Activated CD4-positive, alpha-beta memory T cell treated with anti-CD3 and anti-CD28 coated beads for 36 hours (primary cell): ENCODE measurements at regions not wholly inside any gene's neighbourhood (a gene's known extent, or its start where the extent isn't known, plus 50 kb on each side); places are given as distances from the start of the nearest gene placed in this dataset.
"Not testable (repeated sequence)": the region's sequence is repeated elsewhere in the genome, so short reads cannot be mapped to it uniquely, and the experiment has no call there.

Source experiments
- CTCF ChIA-PET: fragments of 350-600 bp; sonication (Branson Sonifier 250); formaldehyde crosslinking; loops from one replicate; lab custom pipeline; 2021; ENCODE audit warnings: antibody characterized with exemption, inconsistent platforms; lab: Charles Lee
- POLR2A ChIA-PET: fragments of 350-600 bp; sonication (Branson Sonifier 250); formaldehyde crosslinking; loops from one replicate; lab custom pipeline; 2021; ENCODE audit warnings: antibody characterized with exemption; lab: Charles Lee
- DNase-seq: peaks from one replicate; pipeline ENCODE4 v3.0.0-alpha.2; 2020
- H3K27ac Mint-ChIP-seq: one replicate; pipeline ENCODE4 v1.8.0; 2021; ENCODE audit warnings: mixed read lengths
- H3K27me3 Mint-ChIP-seq: one replicate; pipeline ENCODE4 v1.8.0; 2021; ENCODE audit warnings: mixed read lengths
- H3K36me3 Mint-ChIP-seq: one replicate; pipeline ENCODE4 v1.8.0; 2021; ENCODE audit warnings: mixed read lengths
- H3K4me1 Mint-ChIP-seq: one replicate; pipeline ENCODE4 v1.8.0; 2021; ENCODE audit warnings: low read depth, mixed read lengths
- H3K4me3 Mint-ChIP-seq: one replicate; pipeline ENCODE4 v1.8.0; 2021; ENCODE audit warnings: mild to moderate bottlenecking, mixed read lengths
- H3K9me3 Mint-ChIP-seq: one replicate; pipeline ENCODE4 v1.8.0; 2021; ENCODE audit warnings: mixed read lengths
- intact Hi-C: fragments of 100-400 bp; cut with micrococcal nuclease; formaldehyde crosslinking; loops from one replicate; pipeline ENCODE4 v1.15.1; 2023

GRCh38 chrX:148080593-148080992, 99.5 kb downstream of the FMR1NB start:
- Mint-ChIP-seq H3K27me3 (no peaks in the 10 kb centered on the region), H3K4me1 (peaks cover 3% of the 10 kb centered on the region), H3K9me3 (no peaks in the 10 kb centered on the region), H3K36me3 (no peaks in the 10 kb centered on the region), H3K4me3 (no peak overlapping the region), H3K27ac (no peak overlapping the region)
- POLR2A ChIA-PET: no interaction called here
- CTCF ChIA-PET: no interaction called here
- intact Hi-C loops: no loop called here
- no peak for DNase-seq

- no peak overlapping the region for H3K4me3 Mint-ChIP-seq
Observed at GRCh38 chrX:148084611-148085010, 103.5 kb downstream of the FMR1NB start.

GRCh38 chrX:148120151-148120550, 139.0 kb downstream of the FMR1NB start:
- CTCF ChIA-PET: no interaction called here
- H3K4me3 Mint-ChIP-seq: no peak overlapping the region
- intact Hi-C loops: no loop called here
- H3K27ac Mint-ChIP-seq: no peak overlapping the region
- no peaks in the 10 kb centered on the region for H3K36me3 Mint-ChIP-seq
- no peaks in the 10 kb centered on the region for H3K27me3 Mint-ChIP-seq
- H3K4me1 Mint-ChIP-seq: no peaks in the 10 kb centered on the region
- H3K9me3 Mint-ChIP-seq: peaks cover 2% of the 10 kb centered on the region
- POLR2A ChIA-PET: no interaction called here
- no peak for DNase-seq

More at GRCh38 chrX:148084611-148085010, 103.5 kb downstream of the FMR1NB start:
- Mint-ChIP-seq H3K9me3 (no peaks in the 10 kb centered on the region), H3K27me3 (no peaks in the 10 kb centered on the region), H3K36me3 (no peaks in the 10 kb centered on the region), H3K4me1 (peaks cover 3% of the 10 kb centered on the region), H3K27ac (no peak overlapping the region)
- CTCF ChIA-PET: no interaction called here
- no peak for DNase-seq
- POLR2A ChIA-PET: no interaction called here
- intact Hi-C loops: no loop called here

GRCh38 chrX:148120999-148121623, 140.0 kb downstream of the FMR1NB start:
- no peak for DNase-seq
- Mint-ChIP-seq H3K4me3 (no peak overlapping the region), H3K9me3 (peaks cover 2% of the 10 kb centered on the region), H3K4me1 (no peaks in the 10 kb centered on the region), H3K36me3 (no peaks in the 10 kb centered on the region), H3K27ac (no peak overlapping the region), H3K27me3 (no peaks in the 10 kb centered on the region)
- POLR2A ChIA-PET: no interaction called here
- intact Hi-C loops: no loop called here
- CTCF ChIA-PET: no interaction called here

GRCh38 chrX:148128872-148129505, 147.9 kb downstream of the FMR1NB start:
- H3K36me3 Mint-ChIP-seq, H3K27ac Mint-ChIP-seq, H3K4me1 Mint-ChIP-seq, H3K27me3 Mint-ChIP-seq, POLR2A ChIA-PET, DNase-seq, H3K4me3 Mint-ChIP-seq, CTCF ChIA-PET, H3K9me3 Mint-ChIP-seq, intact Hi-C loops: not testable (repeated sequence)

- Mint-ChIP-seq H3K36me3 (no peaks in the 10 kb centered on the region), H3K27me3 (no peaks in the 10 kb centered on the region), H3K27ac (no peak overlapping the region), H3K4me3 (no peak overlapping the region), H3K9me3 (no peaks in the 10 kb centered on the region), H3K4me1 (no peaks in the 10 kb centered on the region)
- ChIA-PET POLR2A (no interaction called here), CTCF (interaction anchor here (1.1 kb wide), 1 partner anchor 1153 kb away, joined by 7 read pairs; no protein-coding TSS in a partner anchor)
- intact Hi-C loops: loop anchor here (5.0 kb wide), 1 partner anchor 1154 kb away; no protein-coding TSS in a partner anchor
- DNase-seq: no peak
Observed at GRCh38 chrX:148133105-148133725, 152.1 kb downstream of the FMR1NB start.

GRCh38 chrX:148134578-148134977, 153.4 kb downstream of the FMR1NB start:
- POLR2A ChIA-PET: no interaction called here
- CTCF ChIA-PET: interaction anchor here (1.1 kb wide), 1 partner anchor 1152 kb away, joined by 7 read pairs; no protein-coding TSS in a partner anchor
- H3K36me3 Mint-ChIP-seq: no peaks in the 10 kb centered on the region
- no peak overlapping the region for H3K27ac Mint-ChIP-seq
- no peaks in the 10 kb centered on the region for H3K4me1 Mint-ChIP-seq
- intact Hi-C loops: loop anchor here (5.0 kb wide), 1 partner anchor 1153 kb away; no protein-coding TSS in a partner anchor
- H3K27me3 Mint-ChIP-seq: no peaks in the 10 kb centered on the region
- H3K9me3 Mint-ChIP-seq: no peaks in the 10 kb centered on the region
- DNase-seq: no peak
- H3K4me3 Mint-ChIP-seq: no peak overlapping the region

- POLR2A ChIA-PET: no interaction called here
- Mint-ChIP-seq H3K4me1 (no peaks in the 10 kb centered on the region), H3K4me3 (no peak overlapping the region), H3K36me3 (no peaks in the 10 kb centered on the region), H3K27ac (no peak overlapping the region), H3K27me3 (no peaks in the 10 kb centered on the region), H3K9me3 (no peaks in the 10 kb centered on the region)
- intact Hi-C loops: no loop called here
- CTCF ChIA-PET: interaction anchor here (0.9 kb wide), 1 partner anchor 1151 kb away, joined by 3 read pairs; no protein-coding TSS in a partner anchor
- DNase-seq: no peak
Observed at GRCh38 chrX:148135738-148136137, 154.6 kb downstream of the FMR1NB start.

GRCh38 chrX:148146121-148146520, 165.0 kb downstream of the FMR1NB start:
- H3K4me3 Mint-ChIP-seq: no peak overlapping the region
- ChIA-PET CTCF (no interaction called here), POLR2A (no interaction called here)
- DNase-seq: no peak
- H3K9me3 Mint-ChIP-seq: no peaks in the 10 kb centered on the region
- H3K27me3 Mint-ChIP-seq: no peaks in the 10 kb centered on the region
- H3K36me3 Mint-ChIP-seq: no peaks in the 10 kb centered on the region
- H3K4me1 Mint-ChIP-seq: no peaks in the 10 kb centered on the region
- H3K27ac Mint-ChIP-seq: no peak overlapping the region
- intact Hi-C loops: no loop called here

GRCh38 chrX:148156986-148157385, 175.8 kb downstream of the FMR1NB start:
- Mint-ChIP-seq H3K27me3 (no peaks in the 10 kb centered on the region), H3K36me3 (no peaks in the 10 kb centered on the region), H3K4me1 (no peaks in the 10 kb centered on the region), H3K27ac (no peak overlapping the region), H3K4me3 (no peak overlapping the region), H3K9me3 (no peaks in the 10 kb centered on the region)
- ChIA-PET CTCF (no interaction called here), POLR2A (no interaction called here)
- DNase-seq: no peak
- intact Hi-C loops: no loop called here

- ChIA-PET POLR2A (no interaction called here), CTCF (no interaction called here)
- H3K27me3 Mint-ChIP-seq: no peaks in the 10 kb centered on the region
- DNase-seq: no peak
- no peaks in the 10 kb centered on the region for H3K36me3 Mint-ChIP-seq
- intact Hi-C loops: no loop called here
- no peak overlapping the region for H3K4me3 Mint-ChIP-seq
- no peaks in the 10 kb centered on the region for H3K4me1 Mint-ChIP-seq
- H3K9me3 Mint-ChIP-seq: no peaks in the 10 kb centered on the region
- no peak overlapping the region for H3K27ac Mint-ChIP-seq
Observed at GRCh38 chrX:148159796-148160195, 178.7 kb downstream of the FMR1NB start.

- no peak overlapping the region for H3K4me3 Mint-ChIP-seq
- POLR2A ChIA-PET: no interaction called here
- H3K27me3 Mint-ChIP-seq: no peaks in the 10 kb centered on the region
- intact Hi-C loops: no loop called here
- H3K36me3 Mint-ChIP-seq: no peaks in the 10 kb centered on the region
- CTCF ChIA-PET: no interaction called here
- DNase-seq: no peak
- H3K27ac Mint-ChIP-seq: no peak overlapping the region
- no peaks in the 10 kb centered on the region for H3K4me1 Mint-ChIP-seq
- no peaks in the 10 kb centered on the region for H3K9me3 Mint-ChIP-seq
Observed at GRCh38 chrX:148161701-148162100, 180.6 kb downstream of the FMR1NB start.
